PFSK-1 (cell line): ENCODE measurements at regions not wholly inside any gene's neighbourhood (a gene's known extent, or its start where the extent isn't known, plus 50 kb on each side); places are given as distances from the start of the nearest gene placed in this dataset.

ENCODE experiments used
- POLR2AphosphoS5 ChIP-seq: IDR thresholded peaks from 2 replicates; pipeline ENCODE4 v1.6.1; 2012; ENCODE audit warnings: low read depth, mild to moderate bottlenecking, control low read depth, low read length, moderate library complexity
- REST ChIP-seq, 2 experiments: IDR thresholded peaks; 2 replicates each; pipeline versions ENCODE4 v1.6.1 to v1.8.0; 2011 to 2012; ENCODE audit warnings: low read depth in 2 of 2, low read length in 2 of 2, control low read depth in 1 of 2, inconsistent platforms in 1 of 2, mild to moderate bottlenecking in 1 of 2, moderate library complexity in 1 of 2; ENCODE audit not compliant: insufficient read depth in 1 of 2

DNA sequence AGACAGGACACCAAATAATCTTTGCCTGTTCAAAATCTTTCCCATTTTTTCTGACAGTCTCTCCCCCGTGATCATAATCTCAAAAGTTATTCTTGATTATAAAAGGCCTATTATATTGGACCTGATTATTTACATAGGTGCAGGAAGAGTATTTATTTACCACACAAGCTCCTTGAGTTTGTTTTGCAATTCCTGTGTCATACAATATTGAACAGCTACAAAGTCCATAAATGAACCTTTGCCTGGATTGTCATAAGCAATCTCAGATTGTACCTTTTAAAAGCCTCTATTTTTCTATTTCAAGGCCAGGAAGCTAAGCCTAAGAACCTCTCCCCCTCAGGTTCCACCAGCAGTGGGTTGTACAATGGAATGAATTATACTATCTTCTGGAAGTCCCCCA lies 183.9 kb upstream of the MEOX2 start:
- TF ChIP-seq REST (IDR thresholded peaks at IDR 0.05; ENCODE audit: insufficient read depth in 1 of 2, low read depth in 2 of 2, low read length in 2 of 2) (no peak), POLR2AphosphoS5 (no peak)
